SK-MEL-5 (cell line): ENCODE measurements at regions not wholly inside any gene's neighbourhood (a gene's known extent, or its start where the extent isn't known, plus 50 kb on each side); places are given as distances from the start of the nearest gene placed in this dataset.
A peak's percentile ranks its signal among the peaks of the same experiment; 100 is the strongest.

ENCODE experiments used
- DNase-seq: peaks from one replicate; pipeline ENCODE4 v3.0.0-alpha.2; 2016; ENCODE audit warnings: low read depth, low spot score
- in situ Hi-C: cut with HindIII; loops from 2 replicates; pipeline ENCODE4 v1.10.0; 2016; ENCODE audit warnings: low sequenced_read_pairs, high pct_unique_total_duplicates, low pct_unique_long_range_greater_than_20kb

GRCh38 chr15:59751552-59752413, 62.7 kb upstream of the BNIP2 start:
- in situ Hi-C loops: no loop called here
- peak; percentile 58 for DNase-seq

- DNase-seq: no peak
- in situ Hi-C loops: no loop called here
These were observed 57.7 kb upstream of the BNIP2 start for GRCh38 chr15:59746777-59747176.

- peak; percentile 67 for DNase-seq
- in situ Hi-C loops: no loop called here
These were observed 52.3 kb upstream of the BNIP2 start for GRCh38 chr15:59741274-59741906.

GRCh38 chr15:59739557-59740186, 50.6 kb upstream of the BNIP2 start:
- DNase-seq: no peak
- in situ Hi-C loops: no loop called here
